Vagina (tissue), 2 donors: ENCODE measurements at regions not wholly inside any gene's neighbourhood (a gene's known extent, or its start where the extent isn't known, plus 50 kb on each side); places are given as distances from the start of the nearest gene placed in this dataset.

Experiments
- DNase-seq, 2 donors: peaks; one replicate each; pipeline ENCODE4 v3.0.0-alpha.2; 2017; ENCODE audit errors: extremely low spot score in 2 of 2
- H3K27ac ChIP-seq: fragments of 200-600 bp; sonication (generic); one replicate; pipeline ENCODE4 v1.5.1; 2019
- H3K27me3 ChIP-seq: fragments of 200-600 bp; sonication (generic); one replicate; pipeline ENCODE4 v1.5.1; 2019
- H3K36me3 ChIP-seq, 2 donors: fragments of 200-600 bp; sonication (generic); one replicate each; pipeline ENCODE4 v1.5.1; 2017 to 2019
- H3K4me1 ChIP-seq: fragments of 200-600 bp; sonication (generic); one replicate; pipeline ENCODE4 v1.5.1; 2019
- H3K4me3 ChIP-seq, 2 donors: fragments of 200-600 bp; sonication (generic); 1 replicate in 1 of 2; 2 replicates in 1 of 2; pipeline ENCODE4 v1.5.1; 2016 to 2019
- H3K9me3 ChIP-seq: fragments of 200-600 bp; sonication (generic); one replicate; pipeline ENCODE4 v1.5.1; 2019
- CTCF ChIP-seq, 3 experiments: fragments of 450-650 bp in 2 of 3; fragments of 200-600 bp in 1 of 3; sonication (generic) in 1 of 3; IDR thresholded peaks; one replicate each; pipeline ENCODE4 v1.5.1; 2017 to 2019; ENCODE audit warnings: antibody characterized with exemption in 3 of 3, mild to moderate bottlenecking in 2 of 3, moderate library complexity in 2 of 3
- POLR2A ChIP-seq, 2 donors: fragments of 450-650 bp; IDR thresholded peaks; one replicate each; pipeline ENCODE4 v1.6.1; 2017; ENCODE audit warnings: antibody characterized with exemption in 2 of 2, mild to moderate bottlenecking in 2 of 2, moderate library complexity in 2 of 2
- POLR2AphosphoS5 ChIP-seq, 2 donors: sonication (generic); formaldehyde crosslinking; IDR thresholded peaks; one replicate each; pipeline ENCODE4 v1.9.0; 2017; ENCODE audit warnings: antibody characterized with exemption in 2 of 2, mild to moderate bottlenecking in 2 of 2, low read depth in 1 of 2; ENCODE audit not compliant: insufficient read depth in 1 of 2
- intact Hi-C: fragments of 100-400 bp; cut with DNase I; formaldehyde crosslinking; loops from one replicate; pipeline ENCODE4 v1.15.1; 2023

GRCh38 chr15:96501362-96501761 lies 170.9 kb downstream of the NR2F2 start:
- H3K27me3 ChIP-seq, result no peaks in the 10 kb centered on the region
- H3K27ac ChIP-seq, result no peak overlapping the region
- intact Hi-C loops, result no loop called here
- TF ChIP-seq POLR2AphosphoS5 (IDR thresholded peaks at IDR 0.05; ENCODE audit: insufficient read depth in 1 of 2, low read depth in 1 of 2) (no peak), CTCF (IDR thresholded peaks at IDR 0.05) (no peak), POLR2A (IDR thresholded peaks at IDR 0.05) (no peak)
- H3K4me3 ChIP-seq, result no peak overlapping the region
- H3K4me1 ChIP-seq, result no peaks in the 10 kb centered on the region
- no peaks in the 10 kb centered on the region for H3K9me3 ChIP-seq
- DNase-seq, result no peak
- H3K36me3 ChIP-seq, result no peaks in the 10 kb centered on the region

- no peaks in the 10 kb centered on the region for H3K4me1 ChIP-seq
- no peak overlapping the region for H3K27ac ChIP-seq
- no peaks in the 10 kb centered on the region for H3K36me3 ChIP-seq
- TF ChIP-seq CTCF (IDR thresholded peaks at IDR 0.05) (no peak), POLR2AphosphoS5 (IDR thresholded peaks at IDR 0.05; ENCODE audit: insufficient read depth in 1 of 2, low read depth in 1 of 2) (no peak), POLR2A (IDR thresholded peaks at IDR 0.05) (no peak)
- intact Hi-C loops, result no loop called here
- no peaks in the 10 kb centered on the region for H3K27me3 ChIP-seq
- no peak for DNase-seq
- no peaks in the 10 kb centered on the region for H3K9me3 ChIP-seq
- no peak overlapping the region for H3K4me3 ChIP-seq
These were observed 171.7 kb downstream of the NR2F2 start for GRCh38 chr15:96502196-96502595.

GRCh38 chr15:96503276-96503675 lies 172.8 kb downstream of the NR2F2 start:
- TF ChIP-seq POLR2A (IDR thresholded peaks at IDR 0.05) (no peak), POLR2AphosphoS5 (IDR thresholded peaks at IDR 0.05; ENCODE audit: insufficient read depth in 1 of 2, low read depth in 1 of 2) (no peak), CTCF (IDR thresholded peaks at IDR 0.05) (no peak)
- H3K36me3 ChIP-seq, result no peaks in the 10 kb centered on the region
- no peaks in the 10 kb centered on the region for H3K27me3 ChIP-seq
- no peaks in the 10 kb centered on the region for H3K9me3 ChIP-seq
- H3K27ac ChIP-seq, result no peak overlapping the region
- H3K4me1 ChIP-seq, result no peaks in the 10 kb centered on the region
- H3K4me3 ChIP-seq, result no peak overlapping the region
- DNase-seq, result no peak
- intact Hi-C loops, result no loop called here

GRCh38 chr15:96504371-96504770 lies 173.9 kb downstream of the NR2F2 start:
- intact Hi-C loops, result no loop called here
- H3K4me3 ChIP-seq, result no peak overlapping the region

GRCh38 chr15:96505014-96505413 lies 174.5 kb downstream of the NR2F2 start:
- no peak for TF ChIP-seq POLR2AphosphoS5 (IDR thresholded peaks at IDR 0.05; ENCODE audit: insufficient read depth in 1 of 2, low read depth in 1 of 2)
- TF ChIP-seq CTCF (IDR thresholded peaks at IDR 0.05), result no peak
- no peak for TF ChIP-seq POLR2A (IDR thresholded peaks at IDR 0.05)
- H3K4me1 ChIP-seq, result no peaks in the 10 kb centered on the region
- intact Hi-C loops, result no loop called here
- H3K27ac ChIP-seq, result no peak overlapping the region
- no peak for DNase-seq
- H3K4me3 ChIP-seq, result no peak overlapping the region
- no peaks in the 10 kb centered on the region for H3K36me3 ChIP-seq
- H3K27me3 ChIP-seq, result no peaks in the 10 kb centered on the region
- H3K9me3 ChIP-seq, result no peaks in the 10 kb centered on the region

More at GRCh38 chr15:96504371-96504770, 173.9 kb downstream of the NR2F2 start:
- no peak for TF ChIP-seq POLR2A (IDR thresholded peaks at IDR 0.05)
- TF ChIP-seq POLR2AphosphoS5 (IDR thresholded peaks at IDR 0.05; ENCODE audit: insufficient read depth in 1 of 2, low read depth in 1 of 2), result no peak
- TF ChIP-seq CTCF (IDR thresholded peaks at IDR 0.05), result no peak
- Histone ChIP-seq H3K36me3 (no peaks in the 10 kb centered on the region), H3K4me1 (no peaks in the 10 kb centered on the region), H3K27ac (no peak overlapping the region), H3K9me3 (no peaks in the 10 kb centered on the region), H3K27me3 (no peaks in the 10 kb centered on the region)
- no peak for DNase-seq
